DOHH2 (cell line): ENCODE measurements at regions not wholly inside any gene's neighbourhood (a gene's known extent, or its start where the extent isn't known, plus 50 kb on each side); places are given as distances from the start of the nearest gene placed in this dataset.

Experiments
- H3F3A ChIP-seq: fragments of 200-600 bp; sonication (generic), shearing (Covaris generic); 2 replicates; pipeline ENCODE4 v1.6.0; 2016; ENCODE audit warnings: antibody characterized with exemption, mild to moderate bottlenecking; ENCODE audit not compliant: control insufficient read depth, insufficient read depth
- H3K27ac ChIP-seq: fragments of 200-600 bp; sonication (generic); 2 replicates; pipeline ENCODE4 v1.5.1; 2014; ENCODE audit warnings: low read depth, mild to moderate bottlenecking, low read length, moderate library complexity
- H3K27me3 ChIP-seq: fragments of 200-600 bp; sonication (generic); 2 replicates; pipeline ENCODE4 v1.6.1; 2014; ENCODE audit warnings: mild to moderate bottlenecking, low read length, mixed read lengths; ENCODE audit not compliant: control insufficient read depth
- H3K36me3 ChIP-seq: fragments of 200-600 bp; sonication (generic); 2 replicates; pipeline ENCODE4 v1.6.1; 2014; ENCODE audit warnings: mild to moderate bottlenecking, low read length, moderate library complexity, mixed read lengths; ENCODE audit not compliant: control insufficient read depth
- H3K4me1 ChIP-seq: fragments of 200-600 bp; sonication (generic); 2 replicates; pipeline ENCODE4 v1.6.1; 2014; ENCODE audit warnings: mild to moderate bottlenecking, low read length, mixed read lengths; ENCODE audit not compliant: control insufficient read depth
- H3K4me2 ChIP-seq: fragments of 200-600 bp; sonication (generic); 2 replicates; pipeline ENCODE4 v1.6.0; 2014; ENCODE audit warnings: mild to moderate bottlenecking, low read length, moderate library complexity
- H3K4me3 ChIP-seq: fragments of 200-600 bp; sonication (generic); 2 replicates; pipeline ENCODE4 v1.5.1; 2014; ENCODE audit warnings: mild to moderate bottlenecking, low read length, mixed read lengths
- H3K79me2 ChIP-seq: fragments of 200-600 bp; sonication (generic); 2 replicates; pipeline ENCODE4 v1.6.1; 2014; ENCODE audit warnings: mild to moderate bottlenecking, low read length, mixed read lengths; ENCODE audit not compliant: control insufficient read depth
- H3K9me2 ChIP-seq: fragments of 200-600 bp; sonication (generic); replicated peaks from 2 replicates; pipeline ENCODE4 v1.6.1; 2014; ENCODE audit warnings: mild to moderate bottlenecking, low read length, mixed read lengths; ENCODE audit not compliant: control insufficient read depth
- H3K9me3 ChIP-seq: fragments of 200-600 bp; sonication (generic); 2 replicates; pipeline ENCODE4 v1.6.1; 2014; ENCODE audit warnings: antibody characterized with exemption, low read length, mixed read lengths; ENCODE audit not compliant: control insufficient read depth, insufficient read depth
- H4K20me1 ChIP-seq: fragments of 200-600 bp; sonication (generic); 2 replicates; pipeline ENCODE4 v1.6.0; 2014; ENCODE audit warnings: low read depth, mild to moderate bottlenecking, antibody characterized with exemption, low read length, moderate library complexity; ENCODE audit not compliant: control insufficient read depth, insufficient read depth
- EZH2phosphoT487 ChIP-seq: fragments of 200-600 bp; sonication (generic); IDR thresholded peaks from 2 replicates; pipeline ENCODE4 v1.6.1; 2017; ENCODE audit warnings: borderline replicate concordance, mild to moderate bottlenecking, antibody characterized with exemption, low read length, moderate library complexity, mixed read lengths
- TF ChIP-seq, protein P1 (sequence below): fragments of 200-600 bp; sonication (generic); IDR thresholded peaks from one replicate; pipeline ENCODE4 v1.5.1; 2014; ENCODE audit warnings: antibody characterized with exemption, mild to moderate bottlenecking, low read depth, low read length; ENCODE audit not compliant: poor library complexity, severe bottlenecking

DNA sequence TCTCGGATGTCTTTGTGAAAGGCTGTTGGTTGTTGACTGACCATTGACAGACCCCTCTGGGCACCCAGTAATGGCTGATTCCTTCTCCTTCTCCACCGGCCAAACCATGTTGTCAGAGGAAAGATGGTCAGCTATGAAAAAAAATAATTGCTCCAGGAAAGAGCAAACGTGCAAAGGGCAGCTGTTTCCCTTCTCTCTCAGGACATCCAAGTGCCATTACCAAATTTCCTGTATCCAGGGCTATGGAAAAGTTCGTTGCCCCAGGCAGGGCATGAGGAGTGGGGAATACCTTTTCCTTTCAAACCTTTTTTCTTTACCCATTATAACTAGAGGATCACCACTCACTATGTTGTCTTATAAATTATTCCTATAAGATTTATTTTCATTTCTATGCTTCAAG lies 321.5 kb upstream of the HNRNPA3 start:
- Histone ChIP-seq H3K9me2 (no peaks in the 10 kb centered on the region; the same call in 1 of the 2 replicates), H3K4me2 (no peak overlapping the region), H3K79me2 (no peaks in the 10 kb centered on the region), H3K36me3 (no peaks in the 10 kb centered on the region), H3K27ac (no peak overlapping the region), H3K9me3 (no peaks in the 10 kb centered on the region), H3K27me3 (no peaks in the 10 kb centered on the region), H3K4me1 (no peaks in the 10 kb centered on the region), H4K20me1 (no peaks in the 10 kb centered on the region), H3K4me3 (no peak overlapping the region), H3F3A (no peaks in the 10 kb centered on the region)
- TF ChIP-seq, protein P1, sequence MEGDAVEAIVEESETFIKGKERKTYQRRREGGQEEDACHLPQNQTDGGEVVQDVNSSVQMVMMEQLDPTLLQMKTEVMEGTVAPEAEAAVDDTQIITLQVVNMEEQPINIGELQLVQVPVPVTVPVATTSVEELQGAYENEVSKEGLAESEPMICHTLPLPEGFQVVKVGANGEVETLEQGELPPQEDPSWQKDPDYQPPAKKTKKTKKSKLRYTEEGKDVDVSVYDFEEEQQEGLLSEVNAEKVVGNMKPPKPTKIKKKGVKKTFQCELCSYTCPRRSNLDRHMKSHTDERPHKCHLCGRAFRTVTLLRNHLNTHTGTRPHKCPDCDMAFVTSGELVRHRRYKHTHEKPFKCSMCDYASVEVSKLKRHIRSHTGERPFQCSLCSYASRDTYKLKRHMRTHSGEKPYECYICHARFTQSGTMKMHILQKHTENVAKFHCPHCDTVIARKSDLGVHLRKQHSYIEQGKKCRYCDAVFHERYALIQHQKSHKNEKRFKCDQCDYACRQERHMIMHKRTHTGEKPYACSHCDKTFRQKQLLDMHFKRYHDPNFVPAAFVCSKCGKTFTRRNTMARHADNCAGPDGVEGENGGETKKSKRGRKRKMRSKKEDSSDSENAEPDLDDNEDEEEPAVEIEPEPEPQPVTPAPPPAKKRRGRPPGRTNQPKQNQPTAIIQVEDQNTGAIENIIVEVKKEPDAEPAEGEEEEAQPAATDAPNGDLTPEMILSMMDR = no peak
- TF ChIP-seq EZH2phosphoT487 = no peak

DNA sequence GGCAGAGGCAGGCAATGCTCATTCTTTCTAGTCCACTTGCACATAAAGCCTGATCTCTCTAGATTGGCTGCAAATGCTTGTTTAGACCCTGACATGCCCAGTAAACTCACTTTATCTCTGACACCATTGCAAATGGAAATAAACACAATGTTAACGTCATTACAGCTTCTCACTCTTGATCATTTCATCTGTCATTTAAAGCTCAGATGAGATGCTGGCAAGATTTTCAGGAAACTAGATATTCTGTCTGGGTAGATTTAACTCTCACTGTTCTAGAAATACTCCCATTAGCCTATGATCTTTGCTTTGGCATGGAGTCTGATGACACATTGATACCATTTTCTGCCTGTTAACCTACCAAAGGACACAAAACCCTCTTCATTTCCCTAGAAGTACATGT lies 320.7 kb upstream of the HNRNPA3 start:
- no peaks in the 10 kb centered on the region for H3K4me1 ChIP-seq
- no peak overlapping the region for H3K27ac ChIP-seq
- H3K4me3 ChIP-seq = no peak overlapping the region
- H3K27me3 ChIP-seq = no peaks in the 10 kb centered on the region
- H3K36me3 ChIP-seq = no peaks in the 10 kb centered on the region
- no peaks in the 10 kb centered on the region for H3K9me3 ChIP-seq
- no peaks in the 10 kb centered on the region for H3K79me2 ChIP-seq
- TF ChIP-seq, protein P1 = no peak
- no peak for TF ChIP-seq EZH2phosphoT487
- H4K20me1 ChIP-seq = no peaks in the 10 kb centered on the region
- no peaks in the 10 kb centered on the region for H3F3A ChIP-seq
- no peak overlapping the region for H3K4me2 ChIP-seq
- no peaks in the 10 kb centered on the region; the same call in 1 of the 2 replicates for H3K9me2 ChIP-seq

DNA sequence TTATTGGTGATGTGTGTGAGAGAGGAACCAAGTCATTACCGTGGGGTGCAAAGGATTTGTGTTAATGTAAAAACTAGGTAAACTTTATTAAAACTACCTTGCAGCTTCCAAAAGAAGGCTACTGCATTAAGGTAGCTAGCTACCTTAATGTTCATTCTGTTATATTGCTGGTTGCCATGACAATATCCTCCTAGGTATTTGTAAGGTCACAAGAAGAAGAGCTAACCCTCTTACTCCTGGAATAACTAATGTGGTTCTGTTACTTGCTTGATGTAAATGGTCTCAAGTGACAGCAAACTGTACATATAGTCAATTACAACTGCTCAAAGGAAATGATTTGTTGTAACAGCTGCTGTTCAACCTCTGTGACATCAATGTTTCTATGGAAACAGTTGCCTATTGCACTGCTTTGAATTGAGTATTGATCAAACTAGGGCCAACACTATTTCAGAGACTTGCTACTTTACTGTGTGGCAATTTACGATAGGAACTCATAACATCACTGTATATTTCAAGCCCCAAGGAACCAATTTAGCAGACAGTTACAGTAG lies 319.8 kb upstream of the HNRNPA3 start:
- no peaks in the 10 kb centered on the region for H3K4me1 ChIP-seq
- no peak for TF ChIP-seq EZH2phosphoT487
- TF ChIP-seq, protein P1 = no peak
- no peaks in the 10 kb centered on the region for H3K9me3 ChIP-seq
- H4K20me1 ChIP-seq = no peaks in the 10 kb centered on the region
- H3K27me3 ChIP-seq = no peaks in the 10 kb centered on the region
- H3K4me2 ChIP-seq = no peak overlapping the region
- no peaks in the 10 kb centered on the region; the same call in 1 of the 2 replicates for H3K9me2 ChIP-seq
- no peaks in the 10 kb centered on the region for H3K79me2 ChIP-seq
- H3K4me3 ChIP-seq = no peak overlapping the region
- no peak overlapping the region for H3K27ac ChIP-seq
- H3K36me3 ChIP-seq = no peaks in the 10 kb centered on the region
- H3F3A ChIP-seq = no peaks in the 10 kb centered on the region
